Activated CD4-positive, alpha-beta T cell treated with anti-CD3 and anti-CD28 coated beads, Interleukin-2, Interleukin-4, amounts not matched to agents 100 ng/mL and 50 ng/mL, durations not matched to agents 16 hours and 8 hours (primary cell): ENCODE measurements at regions not wholly inside any gene's neighbourhood (a gene's known extent, or its start where the extent isn't known, plus 50 kb on each side); places are given as distances from the start of the nearest gene placed in this dataset.
"Not testable (repeated sequence)": the region's sequence is repeated elsewhere in the genome, so short reads cannot be mapped to it uniquely, and the experiment has no call there.

Experiments
- DNase-seq: peaks from one replicate; pipeline ENCODE4 v3.0.0-alpha.2; 2020; ENCODE audit warnings: low spot score

- DNase-seq, result no peak
Observed at GRCh38 chr3:13193320-13194284, 120.4 kb upstream of the IQSEC1 start.

GRCh38 chr3:13192471-13193213 is 119.4 kb upstream of the IQSEC1 start:
- no peak for DNase-seq

DNA sequence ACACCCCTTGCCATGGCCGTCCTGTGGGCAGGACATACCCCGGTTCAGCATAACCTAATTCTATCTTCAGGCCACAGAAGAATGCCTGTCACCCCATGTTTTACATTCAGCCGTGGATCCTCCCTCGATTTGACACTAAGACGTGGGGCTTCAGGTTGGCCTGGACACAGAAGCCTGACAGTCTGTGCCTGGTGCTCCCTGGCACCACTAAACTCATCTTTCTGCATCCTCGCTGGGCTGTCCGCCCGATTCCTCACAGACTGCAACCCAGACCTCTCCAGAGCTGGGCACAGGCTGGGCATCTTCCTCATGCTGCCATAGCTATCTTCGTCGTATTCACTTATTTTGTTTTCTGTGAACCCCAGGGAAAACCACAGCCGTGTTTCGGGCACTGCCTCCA is 117.8 kb upstream of the IQSEC1 start:
- no peak for DNase-seq

- no peak for DNase-seq
Observed at GRCh38 chr3:13190378-13190765, 117.1 kb upstream of the IQSEC1 start.

- DNase-seq, result peak; percentile 25
Observed at GRCh38 chr3:13189639-13190377, 116.6 kb upstream of the IQSEC1 start.

DNA sequence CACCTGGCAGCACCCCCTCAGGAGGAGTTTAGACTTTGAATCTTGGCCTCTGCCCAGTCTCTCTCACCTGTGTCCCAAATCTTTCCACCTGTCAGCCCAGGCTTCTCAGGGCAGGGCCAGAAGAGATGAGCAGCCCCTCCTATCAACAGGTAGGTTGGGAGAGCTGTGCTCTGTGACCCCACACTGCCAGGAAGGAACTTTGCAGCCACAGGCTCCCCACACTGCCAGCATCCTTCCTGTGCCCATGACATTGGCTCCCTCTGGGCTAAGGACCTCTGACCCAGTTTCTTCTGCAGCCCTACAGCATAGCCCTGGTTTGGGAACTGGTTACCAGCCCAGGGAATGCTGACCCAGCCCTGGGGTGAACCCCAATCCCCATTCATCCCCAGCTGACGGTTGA is 115.7 kb upstream of the IQSEC1 start:
- DNase-seq, result no peak

DNA sequence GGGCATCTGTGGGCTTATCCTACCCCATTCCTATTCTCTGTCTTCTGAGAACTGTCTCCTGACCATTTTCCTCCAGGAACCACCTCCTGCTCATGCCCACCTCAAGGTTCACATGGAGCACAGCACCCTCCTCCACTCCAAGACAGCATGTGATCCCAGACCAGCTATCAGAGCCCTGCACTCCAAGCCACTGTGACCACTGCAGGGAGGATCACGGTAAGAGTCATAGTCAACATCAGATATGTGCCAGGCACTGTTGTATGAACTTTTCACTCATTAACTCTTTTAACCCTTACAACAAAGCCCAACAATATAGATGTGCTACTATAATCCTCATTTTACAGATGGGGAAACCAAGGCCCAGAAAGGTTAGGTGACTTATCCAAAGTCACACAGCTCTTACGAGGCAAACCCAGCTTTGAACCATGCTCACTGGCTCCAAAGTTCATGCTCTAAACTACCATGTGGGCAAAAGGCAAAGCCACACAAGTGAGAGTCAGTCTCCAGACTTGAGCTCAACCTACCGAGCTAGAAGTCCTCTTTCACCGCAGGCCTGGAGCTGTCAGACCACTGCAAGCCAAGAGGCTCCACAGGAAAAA is 115.1 kb upstream of the IQSEC1 start:
- DNase-seq, result no peak

GRCh38 chr3:13187593-13187992 is 114.4 kb upstream of the IQSEC1 start:
- no peak for DNase-seq

GRCh38 chr3:13186435-13186815 is 113.2 kb upstream of the IQSEC1 start:
- no peak for DNase-seq

GRCh38 chr3:13185737-13186434 is 112.7 kb upstream of the IQSEC1 start:
- DNase-seq, result no peak

DNA sequence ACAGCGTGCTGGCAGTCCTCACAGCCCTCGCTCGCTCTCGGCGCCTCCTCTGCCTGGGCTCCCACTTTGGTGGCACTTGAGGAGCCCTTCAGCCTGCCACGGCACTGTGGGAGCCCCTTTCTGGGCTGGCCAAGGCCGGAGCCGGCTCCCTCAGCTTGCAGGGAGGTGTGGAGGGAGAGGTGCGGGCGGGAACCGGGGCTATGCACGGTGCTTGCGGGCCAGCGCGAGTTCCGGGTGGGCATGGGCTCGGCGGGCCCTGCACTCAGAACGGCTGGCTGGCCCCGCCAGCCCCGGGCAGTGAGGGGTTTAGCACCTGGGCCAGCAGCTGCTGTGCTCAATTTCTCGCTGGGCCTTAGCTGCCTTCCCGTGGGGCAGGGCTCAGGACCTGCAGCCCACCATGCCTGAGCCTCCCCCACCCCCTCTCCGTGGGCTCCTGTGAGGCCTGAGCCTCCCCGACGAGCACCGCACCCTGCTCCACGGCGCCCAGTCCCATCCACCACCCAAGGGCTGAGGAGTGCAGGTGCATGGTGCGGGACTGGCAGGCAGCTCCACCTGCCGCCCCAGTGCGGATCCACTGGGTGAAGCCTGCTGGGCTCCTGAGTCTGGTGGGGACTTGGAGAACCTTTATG is 106.5 kb upstream of the IQSEC1 start:
- not testable (repeated sequence) for DNase-seq

- DNase-seq, result no peak
Observed at GRCh38 chr3:13179181-13179580, 106.0 kb upstream of the IQSEC1 start.

DNA sequence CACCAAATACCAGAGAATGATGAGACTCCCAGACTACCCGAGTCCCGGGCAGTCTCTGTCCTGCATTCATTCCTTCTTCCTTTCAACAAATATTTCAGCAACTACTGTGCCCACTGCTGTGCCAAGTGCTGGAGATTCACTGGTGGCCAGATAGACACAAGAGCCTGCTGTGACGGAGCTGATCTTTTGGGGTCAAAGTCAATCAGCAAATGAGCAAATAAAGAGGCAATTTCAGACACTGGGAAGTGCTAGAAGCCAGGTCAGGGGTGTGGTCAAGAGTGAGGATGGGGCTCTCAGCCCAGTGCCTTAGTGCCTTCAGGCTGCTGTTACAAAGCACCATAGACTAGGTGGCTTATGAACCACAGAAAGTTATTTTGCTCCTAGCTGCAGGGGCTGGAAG is 104.9 kb upstream of the IQSEC1 start:
- no peak for DNase-seq

- no peak for DNase-seq
Observed at GRCh38 chr3:13177641-13178040, 104.4 kb upstream of the IQSEC1 start.

GRCh38 chr3:13177236-13177635 is 104.0 kb upstream of the IQSEC1 start:
- no peak for DNase-seq

DNA sequence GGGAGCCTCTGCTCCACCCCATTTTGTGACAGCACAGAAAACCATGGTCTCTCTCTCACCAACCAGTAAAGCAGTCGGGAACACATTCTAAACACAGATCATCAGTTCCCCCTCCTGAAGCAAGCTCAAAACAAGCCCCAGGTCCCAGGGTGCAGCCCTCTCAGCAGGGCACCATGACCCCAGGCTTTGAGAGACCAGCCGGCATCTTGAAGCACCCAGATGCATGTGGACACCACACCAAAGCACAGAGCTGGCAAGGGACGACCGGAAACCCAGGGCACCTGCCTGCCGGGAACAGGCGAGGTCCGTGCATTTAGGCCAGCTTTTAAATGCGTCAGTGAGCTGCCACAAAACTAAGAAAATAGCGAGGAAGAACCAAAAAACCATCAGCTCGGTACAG is 103.2 kb upstream of the IQSEC1 start:
- DNase-seq, result no peak

- DNase-seq, result no peak
Observed at GRCh38 chr3:13174803-13175135, 101.5 kb upstream of the IQSEC1 start.

GRCh38 chr3:13174011-13174802 is 101.0 kb upstream of the IQSEC1 start:
- no peak for DNase-seq

DNA sequence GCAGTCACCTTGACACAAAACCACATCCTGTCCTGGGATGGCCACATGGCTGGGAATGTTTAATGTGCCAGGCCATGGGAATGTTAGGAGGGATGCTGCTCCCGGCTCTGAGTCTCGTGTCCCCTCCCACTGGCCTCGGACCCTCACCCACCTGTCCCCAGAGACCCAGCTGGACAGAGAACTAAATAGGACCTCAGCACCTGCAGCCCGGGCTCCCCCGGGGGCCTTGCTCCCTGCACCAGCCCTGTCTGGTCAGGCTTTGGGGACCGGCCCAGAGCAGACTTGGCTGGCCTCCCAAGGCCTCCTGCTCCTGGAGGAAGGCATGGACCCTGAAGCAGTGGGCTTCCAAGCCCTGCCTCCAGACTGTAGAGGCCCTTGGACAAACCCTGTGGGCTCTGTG is 100.0 kb upstream of the IQSEC1 start:
- no peak for DNase-seq

GRCh38 chr3:13172644-13173013 is 99.4 kb upstream of the IQSEC1 start:
- DNase-seq, result no peak
